ENCODE measurements at regions not wholly inside any gene's neighbourhood (a gene's known extent, or its start where the extent isn't known, plus 50 kb on each side); places are given as distances from the start of the nearest gene placed in this dataset.

DNA sequence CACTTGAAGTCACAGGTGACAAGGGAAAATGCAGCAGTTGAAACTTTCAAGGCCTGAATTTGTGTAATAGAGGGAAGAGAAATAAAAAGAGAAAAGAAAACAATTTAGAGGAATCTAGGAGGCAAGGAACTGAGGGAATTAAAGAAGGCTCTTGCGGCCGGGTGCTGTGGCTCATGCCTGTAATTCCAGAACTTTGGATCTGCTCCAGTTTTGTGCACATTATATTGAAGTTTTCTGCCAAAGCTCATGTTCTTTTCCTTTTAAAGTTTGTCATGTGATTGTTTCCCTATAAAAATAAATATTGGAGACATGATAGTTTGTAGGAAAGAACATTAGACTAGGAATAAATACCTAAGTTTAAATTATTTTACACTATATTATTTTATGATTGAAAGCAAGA lies 433.9 kb upstream of the CPEB2 start:
- no peak for DNase-seq (ENCODE audit: low read depth in 4 of 4, low spot score in 2 of 4)

GRCh38 chr4:14575289-14575688 lies 427.0 kb upstream of the CPEB2 start:
- no peak for DNase-seq (ENCODE audit: low read depth in 4 of 4, low spot score in 2 of 4)

- DNase-seq (ENCODE audit: low read depth in 4 of 4, low spot score in 2 of 4), result no peak
Observed at GRCh38 chr4:14575919-14576318, 426.4 kb upstream of the CPEB2 start.

DNA sequence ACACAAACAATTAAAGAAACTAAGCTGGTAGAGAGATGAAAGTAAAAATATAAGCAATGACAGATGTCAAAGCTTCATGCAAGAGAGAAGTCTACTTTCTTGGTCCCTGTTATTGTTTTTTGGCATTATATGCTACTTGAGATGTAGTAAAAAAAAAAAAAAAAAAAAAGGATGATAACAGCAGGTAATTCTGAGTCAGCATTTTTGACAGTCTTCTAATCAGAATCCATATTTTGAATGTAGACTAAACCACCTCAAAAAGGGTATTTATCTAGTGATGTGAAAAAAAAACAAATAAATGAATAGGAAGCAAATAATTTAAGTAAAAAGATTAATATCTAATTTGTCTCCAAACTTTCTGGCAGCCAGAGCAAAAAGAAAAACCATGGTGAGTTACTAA lies 422.2 kb upstream of the CPEB2 start:
- DNase-seq (ENCODE audit: low read depth in 4 of 4, low spot score in 2 of 4), result no peak

DNA sequence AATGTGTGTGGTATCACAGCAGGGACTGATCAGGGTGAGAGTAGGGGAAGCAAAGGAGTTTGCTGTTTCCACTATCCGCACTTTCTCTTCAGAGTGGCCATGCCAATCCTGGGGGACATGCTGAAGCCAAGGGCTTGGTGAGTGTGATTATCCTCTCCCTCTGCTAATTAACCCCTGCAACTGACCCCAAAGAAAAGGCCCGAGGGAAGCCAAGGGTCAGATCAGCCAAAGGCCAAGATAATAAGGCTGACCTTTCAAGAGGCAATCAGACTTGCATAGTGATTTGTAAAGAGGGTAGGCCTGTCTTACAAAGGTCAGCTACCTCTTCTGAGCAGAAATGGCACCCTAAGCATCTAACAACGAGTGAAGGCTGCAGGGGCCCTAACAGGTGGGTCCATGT lies 420.5 kb upstream of the CPEB2 start:
- DNase-seq (ENCODE audit: low read depth in 4 of 4, low spot score in 2 of 4), result no peak

DNA sequence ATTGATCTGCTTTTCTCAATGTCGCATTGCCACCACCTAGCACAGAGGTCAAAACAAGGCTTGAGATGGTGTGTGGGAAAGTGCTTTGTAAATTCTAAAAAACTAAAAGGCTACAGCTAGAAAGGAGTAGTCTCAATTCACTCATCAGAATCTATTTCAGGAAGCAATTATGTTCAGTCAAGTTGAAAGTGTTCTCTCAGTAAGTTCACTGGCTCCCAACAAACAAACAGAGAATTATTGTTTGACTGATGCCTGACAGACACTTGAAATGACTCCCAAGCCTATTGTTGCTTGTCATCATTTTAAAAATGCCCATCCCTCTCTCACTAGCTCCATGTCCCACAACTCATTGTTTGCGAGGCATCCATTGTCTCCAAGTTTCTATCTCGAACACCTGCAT lies 419.6 kb upstream of the CPEB2 start:
- no peak for DNase-seq (ENCODE audit: low read depth in 4 of 4, low spot score in 2 of 4)

DNA sequence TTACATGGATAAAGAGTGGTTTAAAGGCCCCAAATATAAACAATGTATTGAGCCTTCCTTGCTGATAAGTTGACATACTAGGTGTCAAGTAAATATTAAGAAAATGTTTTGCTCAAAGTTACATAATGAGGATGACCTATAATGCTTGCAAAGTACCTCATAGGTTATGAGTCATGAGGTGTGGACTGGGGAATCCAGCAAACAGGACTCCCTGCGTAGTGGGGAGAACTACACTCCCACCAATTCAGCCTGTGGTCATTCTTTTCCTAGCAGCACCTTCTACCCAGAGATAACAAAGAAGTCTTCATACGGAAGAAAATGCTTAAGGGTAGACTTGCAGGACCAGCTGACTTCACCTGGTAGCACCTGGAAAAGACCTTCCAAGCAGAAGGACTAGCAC lies 418.9 kb upstream of the CPEB2 start:
- no peak for DNase-seq (ENCODE audit: low read depth in 4 of 4, low spot score in 2 of 4)

DNA sequence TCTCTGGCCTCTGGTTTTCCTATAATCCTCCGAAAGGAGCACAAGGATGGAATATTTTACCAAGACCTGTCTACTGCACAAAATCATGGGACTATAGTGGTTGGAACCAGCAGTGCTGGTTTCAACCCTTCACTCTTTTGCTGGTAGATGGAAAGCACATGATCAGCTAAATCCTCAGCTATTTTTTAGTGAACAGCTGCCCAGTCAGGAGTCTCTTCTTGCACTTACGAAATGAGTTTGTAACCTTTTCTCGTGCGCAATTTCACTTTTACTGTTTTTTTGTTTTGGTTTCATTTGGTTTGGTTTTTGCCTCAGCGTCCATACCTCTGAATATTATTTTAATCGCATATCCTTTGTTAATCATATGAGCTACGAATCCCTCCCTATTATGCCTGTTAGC lies 418.5 kb upstream of the CPEB2 start:
- no peak for DNase-seq (ENCODE audit: low read depth in 4 of 4, low spot score in 2 of 4)

DNA sequence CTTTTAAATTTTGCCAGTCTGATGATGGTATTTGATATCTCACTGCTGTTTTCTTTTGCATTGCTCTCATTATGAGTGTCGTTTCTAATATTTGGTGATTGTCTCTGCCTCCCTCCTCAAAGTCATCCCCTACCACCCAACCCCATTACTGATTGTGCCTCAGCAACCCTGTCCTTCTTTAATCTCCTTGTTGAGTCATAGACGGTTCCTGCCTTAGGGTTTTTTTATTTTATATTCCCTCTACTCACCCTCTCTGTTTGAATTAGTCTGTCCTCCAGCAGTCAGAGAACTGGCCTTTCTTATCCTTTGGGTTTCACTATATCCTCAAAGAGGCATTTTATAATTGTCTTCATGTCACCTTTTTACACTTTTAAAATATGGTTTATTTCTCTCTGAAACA lies 409.3 kb upstream of the CPEB2 start:
- no peak for DNase-seq (ENCODE audit: low read depth in 4 of 4, low spot score in 2 of 4)

- DNase-seq (ENCODE audit: low read depth in 4 of 4, low spot score in 2 of 4), result no peak
Observed at GRCh38 chr4:14596028-14596427, 406.3 kb upstream of the CPEB2 start.

GRCh38 chr4:14596437-14596836 lies 405.8 kb upstream of the CPEB2 start:
- no peak for DNase-seq (ENCODE audit: low read depth in 4 of 4, low spot score in 2 of 4)

DNA sequence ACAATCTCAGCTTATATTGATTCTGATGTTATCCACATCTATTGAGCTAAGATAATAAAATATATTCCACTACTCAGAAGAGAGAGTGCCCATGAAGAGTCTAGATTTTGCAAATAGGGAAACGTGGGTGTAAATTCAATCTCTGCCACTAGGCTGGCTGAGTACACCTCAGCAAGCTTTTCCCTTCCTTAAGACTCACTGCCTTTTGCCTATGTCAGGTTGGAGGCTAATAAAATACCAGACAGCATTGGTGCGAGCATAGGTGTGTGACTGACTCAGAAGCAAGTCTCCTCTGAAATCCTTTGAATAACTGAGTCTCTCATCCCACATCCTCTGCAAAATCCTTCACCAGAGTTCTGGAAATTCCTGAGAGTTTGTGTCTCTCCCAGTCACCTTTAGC lies 405.4 kb upstream of the CPEB2 start:
- no peak for DNase-seq (ENCODE audit: low read depth in 4 of 4, low spot score in 2 of 4)

- no peak for DNase-seq (ENCODE audit: low read depth in 4 of 4, low spot score in 2 of 4)
Observed at GRCh38 chr4:14602206-14602605, 400.1 kb upstream of the CPEB2 start.

DNA sequence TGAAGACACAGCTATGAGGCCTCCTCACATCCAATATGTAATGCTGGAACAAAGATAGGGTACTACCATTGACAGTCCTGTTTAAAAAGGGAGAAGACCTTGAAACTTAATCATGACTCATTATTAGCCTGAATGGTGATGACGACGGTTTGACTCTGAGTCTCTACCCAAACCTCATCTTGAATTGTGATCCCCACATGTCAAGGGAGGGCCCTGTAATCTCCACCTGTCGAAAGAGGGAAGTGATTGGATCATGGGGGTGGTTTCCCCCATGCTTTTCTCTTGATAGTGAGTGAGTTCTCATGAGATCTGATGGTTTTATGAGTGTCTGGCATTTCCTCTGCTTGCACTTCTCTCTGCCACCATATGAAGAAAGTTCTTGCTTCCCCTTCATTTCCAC lies 395.3 kb upstream of the CPEB2 start:
- DNase-seq (ENCODE audit: low read depth in 4 of 4, low spot score in 2 of 4), result no peak

DNA sequence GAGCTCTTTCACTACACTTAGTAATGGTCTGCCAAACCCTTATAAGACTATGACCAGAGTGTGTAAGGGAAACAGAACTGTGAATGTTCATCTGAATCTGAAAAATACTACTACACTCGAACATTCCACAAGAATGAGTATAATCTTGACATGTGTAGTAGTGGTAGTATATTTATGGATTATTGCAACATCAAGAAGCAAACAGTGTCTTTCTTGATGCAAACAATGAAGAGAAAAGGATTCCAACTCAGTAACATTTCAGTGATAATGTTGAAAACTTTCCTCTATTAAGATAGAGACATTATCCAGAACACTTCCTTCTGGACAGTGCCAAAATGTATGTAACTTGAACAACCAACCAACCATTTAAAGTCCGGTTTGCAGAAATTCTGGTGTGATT lies 394.7 kb upstream of the CPEB2 start:
- no peak for DNase-seq (ENCODE audit: low read depth in 4 of 4, low spot score in 2 of 4)

DNA sequence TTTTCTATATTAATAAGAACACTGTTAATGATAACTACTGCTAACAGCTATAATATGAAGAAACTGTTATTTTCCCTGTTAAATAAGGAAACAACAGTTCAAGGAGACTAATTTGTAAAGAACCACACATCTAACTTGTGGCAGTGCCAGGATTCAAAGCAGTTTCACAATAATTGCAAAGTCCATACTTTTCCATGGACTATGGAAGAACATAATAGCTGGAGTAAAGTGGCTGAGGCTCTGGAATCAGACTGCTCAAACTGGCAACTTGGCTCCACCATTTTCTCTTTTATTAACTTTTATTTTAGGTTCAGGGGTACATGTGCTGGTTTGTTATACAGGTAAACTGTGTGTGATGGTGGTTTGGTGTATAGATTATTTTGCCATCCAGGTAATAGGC lies 393.7 kb upstream of the CPEB2 start:
- no peak for DNase-seq (ENCODE audit: low read depth in 4 of 4, low spot score in 2 of 4)

DNA sequence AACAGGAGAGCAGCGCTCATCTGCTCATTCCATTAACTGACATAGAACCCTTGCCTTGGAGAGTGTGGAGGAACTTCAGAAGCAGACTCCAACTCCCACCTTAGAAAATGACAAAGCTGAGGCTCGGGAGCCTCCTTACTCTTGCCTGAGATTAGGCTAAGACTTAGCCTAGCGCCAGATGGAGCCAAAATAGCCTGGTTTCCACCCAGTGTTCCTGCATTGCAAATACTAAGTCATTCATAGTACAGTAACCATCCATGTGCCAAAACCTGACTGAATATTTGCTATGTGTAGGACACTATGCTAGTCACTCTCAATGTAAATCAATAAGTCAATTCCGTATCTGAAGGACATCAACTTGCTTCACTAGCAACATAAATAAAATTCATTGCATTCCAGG lies 387.4 kb upstream of the CPEB2 start:
- no peak for DNase-seq (ENCODE audit: low read depth in 4 of 4, low spot score in 2 of 4)

DNA sequence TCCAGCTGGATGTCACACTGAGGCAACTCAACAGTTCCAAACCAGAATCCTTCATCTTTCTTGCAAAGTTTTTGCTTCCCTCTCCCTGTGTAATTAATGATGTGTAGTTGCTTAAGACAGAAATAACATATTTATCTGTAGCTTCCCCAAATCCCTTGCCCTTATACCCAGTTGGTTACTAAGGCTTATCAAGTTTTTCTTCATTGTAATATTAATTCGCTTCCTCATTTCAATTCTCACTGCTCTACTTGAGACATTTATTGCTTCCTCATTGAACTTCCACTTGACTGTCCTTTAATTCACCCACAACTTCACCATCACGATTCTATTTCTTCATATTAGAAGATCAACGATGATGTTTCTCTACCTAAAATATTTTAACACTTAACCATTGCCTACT lies 386.6 kb upstream of the CPEB2 start:
- DNase-seq (ENCODE audit: low read depth in 4 of 4, low spot score in 2 of 4), result no peak

GRCh38 chr4:14620567-14621141 lies 381.6 kb upstream of the CPEB2 start:
- DNase-seq (ENCODE audit: low read depth in 4 of 4, low spot score in 2 of 4), result no peak

GRCh38 chr4:14621731-14622463 lies 380.4 kb upstream of the CPEB2 start:
- no peak for DNase-seq (ENCODE audit: low read depth in 4 of 4, low spot score in 2 of 4)

GRCh38 chr4:14627038-14627437 lies 375.2 kb upstream of the CPEB2 start:
- DNase-seq (ENCODE audit: low read depth in 4 of 4, low spot score in 2 of 4), result no peak

DNA sequence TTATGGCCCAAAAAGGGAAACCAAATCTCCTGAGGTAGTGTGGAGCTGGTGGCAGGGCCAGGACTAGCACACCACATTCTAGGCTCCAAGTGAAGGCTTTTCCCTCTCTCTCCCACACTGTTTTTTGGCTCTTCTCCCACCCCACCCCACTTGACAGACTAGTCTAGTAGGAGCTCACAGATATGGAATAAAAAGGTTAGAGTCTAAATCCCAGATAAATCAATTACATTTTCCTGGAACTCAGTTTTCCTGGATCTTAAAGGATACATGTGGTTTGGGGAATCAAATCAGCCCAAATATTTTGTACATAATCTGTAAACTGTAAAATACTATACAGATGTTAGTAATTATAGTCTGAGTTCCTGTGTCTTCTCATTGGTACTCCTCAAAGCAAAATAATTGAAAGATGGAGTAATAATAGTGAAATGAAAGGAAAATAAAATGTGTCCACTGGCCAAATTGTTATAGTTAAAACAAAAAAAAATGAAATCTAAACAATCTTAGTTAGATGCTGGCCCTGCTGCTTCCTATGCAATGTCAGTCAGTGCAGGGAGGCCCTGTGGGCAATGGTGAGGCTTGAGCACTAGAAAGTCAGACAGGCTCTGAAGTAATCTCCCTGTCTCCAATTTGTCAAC lies 370.4 kb upstream of the CPEB2 start:
- DNase-seq (ENCODE audit: low read depth in 4 of 4, low spot score in 2 of 4), result no peak

Data from left renal cortex interstitium (tissue), 4 donors.